ENCODE measurements at regions not wholly inside any gene's neighbourhood (a gene's known extent, or its start where the extent isn't known, plus 50 kb on each side); places are given as distances from the start of the nearest gene placed in this dataset.

DNA sequence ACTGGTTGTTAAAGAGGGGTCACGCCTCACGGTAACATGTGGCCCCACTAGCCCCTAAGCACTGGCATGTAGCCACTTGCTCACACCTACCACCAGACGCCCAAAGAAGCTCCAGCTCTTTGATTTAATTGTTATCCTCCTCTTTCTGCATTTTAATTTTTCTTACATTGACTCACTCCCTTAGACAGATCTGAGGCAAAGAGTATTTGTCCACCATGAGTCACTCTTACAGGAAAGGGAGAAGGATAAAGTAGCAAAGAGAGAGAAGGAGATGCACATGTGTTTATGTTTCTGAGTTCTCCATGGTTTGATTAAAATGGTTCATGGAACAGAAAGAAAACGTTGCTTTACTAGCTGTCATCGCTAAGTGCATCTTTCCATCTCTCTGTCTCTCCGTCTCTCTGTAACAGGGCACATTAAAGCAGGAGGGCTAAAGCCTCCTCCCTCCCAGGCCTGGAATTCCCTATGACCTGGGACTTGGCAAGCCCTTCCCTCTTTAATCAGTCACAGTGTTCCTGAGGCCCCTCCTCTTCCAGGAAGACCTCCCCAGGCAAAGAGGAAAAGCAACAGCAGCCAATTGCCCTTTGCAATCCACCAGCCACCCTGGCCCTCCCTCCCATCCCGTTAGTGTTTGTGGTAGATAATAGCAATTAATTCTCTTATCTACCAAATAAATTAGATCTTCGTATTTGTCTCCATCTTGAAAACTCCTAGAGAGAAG, 112.8 kb upstream of the TSHZ2 start:
- no peak for DNase-seq

DNA sequence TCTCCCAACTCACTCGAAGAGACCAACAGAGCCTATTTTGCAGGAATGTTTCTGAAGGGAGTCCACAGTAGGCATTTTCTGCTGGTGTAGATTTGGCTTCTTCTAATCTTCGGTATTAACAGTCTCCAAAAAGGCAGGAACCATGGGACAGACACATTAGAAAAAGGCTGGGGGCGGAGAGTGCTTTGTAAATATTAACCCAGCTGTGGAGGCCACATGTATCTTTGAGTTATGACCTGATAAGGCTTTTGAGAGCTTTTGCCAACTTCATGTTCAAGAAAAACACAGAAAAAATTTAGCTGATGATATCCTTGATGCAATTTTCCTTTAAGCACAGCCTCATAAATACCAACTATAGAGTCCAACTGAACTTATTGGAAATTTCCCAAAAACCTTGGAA, 119.4 kb upstream of the TSHZ2 start:
- no peak for DNase-seq

DNA sequence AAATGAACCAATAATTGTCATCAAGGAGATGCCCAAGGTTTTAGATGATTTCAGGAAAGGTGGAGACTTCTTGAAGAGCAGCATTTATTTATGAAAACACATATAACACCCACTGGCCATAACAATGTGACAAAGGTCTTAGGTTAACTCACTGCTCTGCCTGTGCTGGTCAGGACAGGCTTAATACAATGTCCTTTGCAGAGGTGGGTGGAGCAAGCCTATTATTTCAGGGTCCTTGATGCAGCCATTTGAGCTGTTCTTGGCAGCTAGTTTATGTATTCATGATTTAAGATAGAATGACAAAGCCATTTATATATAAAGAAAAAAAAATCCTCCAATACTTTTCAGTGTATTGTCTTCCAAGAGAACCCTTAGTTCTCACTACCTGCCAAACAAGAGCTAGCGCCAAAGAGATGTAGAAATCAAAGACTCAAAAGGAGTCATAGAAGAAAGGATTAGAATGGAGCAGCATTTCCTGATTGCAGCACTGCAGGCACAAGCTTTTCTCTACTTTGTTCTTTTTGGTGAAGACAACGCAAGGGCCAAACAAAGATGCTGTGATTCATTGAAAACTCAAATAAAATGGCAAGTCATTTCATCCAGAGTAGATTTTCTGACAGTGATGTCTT, 124.3 kb upstream of the TSHZ2 start:
- DNase-seq: no peak

DNA sequence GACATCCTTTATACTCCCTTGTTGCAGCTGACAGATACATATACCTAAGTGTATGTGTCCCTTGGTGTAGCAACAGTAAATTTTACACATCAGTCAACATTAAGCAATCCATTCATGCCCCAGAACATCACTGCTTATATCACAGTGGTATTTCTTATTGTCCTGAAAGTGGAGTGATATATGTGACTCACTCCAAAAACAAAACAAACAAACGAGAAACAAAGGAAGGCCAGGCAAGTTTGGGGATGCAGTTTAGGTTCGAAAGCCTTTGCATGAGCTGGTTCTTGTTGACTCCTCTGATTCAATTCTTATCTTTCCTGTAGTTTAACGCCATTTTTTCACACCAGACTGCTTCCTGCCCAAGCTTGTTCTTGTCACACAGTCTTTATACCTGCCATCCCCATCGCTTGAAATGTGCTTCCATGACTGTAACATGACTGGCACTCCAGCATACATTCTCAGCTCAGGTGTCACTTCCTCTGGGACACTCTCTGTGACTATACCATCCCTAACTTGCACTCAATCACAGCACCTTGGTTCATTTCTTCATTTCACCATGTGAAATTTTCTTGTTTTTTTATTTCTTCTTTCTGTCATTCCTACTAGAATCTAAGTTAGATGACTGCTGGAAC, 125.0 kb upstream of the TSHZ2 start:
- no peak for DNase-seq

DNA sequence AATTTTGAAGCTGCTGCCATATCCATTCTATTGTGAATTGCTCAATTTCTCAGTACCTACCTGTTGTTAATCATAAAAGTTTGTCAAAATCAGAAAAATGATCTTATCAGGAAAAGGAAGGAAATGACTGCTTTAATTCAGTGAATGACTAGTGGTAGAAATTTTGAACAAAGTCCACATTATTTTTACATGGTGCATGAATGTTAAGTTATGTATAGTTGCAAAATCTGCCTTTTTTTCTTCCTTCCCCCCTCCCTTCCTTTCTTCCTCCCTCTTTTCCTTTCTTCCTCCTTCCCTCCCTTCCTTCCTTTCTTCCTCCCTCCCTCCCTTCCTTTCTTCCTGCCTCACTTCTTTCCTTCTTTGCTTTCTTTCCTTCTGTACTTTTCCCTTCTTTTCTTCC, 127.1 kb upstream of the TSHZ2 start:
- no peak for DNase-seq

DNA sequence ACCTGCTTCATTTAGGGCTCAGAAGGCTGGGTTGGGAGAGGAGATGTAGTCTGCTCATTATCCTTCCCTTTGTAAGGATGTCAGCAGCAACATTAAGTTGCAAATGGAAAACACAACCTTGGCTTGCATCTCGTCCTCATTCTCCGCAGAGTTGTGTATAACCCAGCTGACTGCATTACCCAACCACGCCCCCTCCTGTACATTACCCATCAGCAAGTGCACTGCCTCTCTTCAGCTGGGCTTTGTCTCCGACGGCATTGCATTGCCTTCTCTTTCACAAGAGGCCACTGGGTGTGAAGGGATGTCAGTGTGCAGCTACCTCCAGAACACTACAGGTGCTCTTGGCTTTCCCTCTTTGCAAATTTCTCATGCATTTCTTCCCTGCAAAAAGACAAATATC, 128.7 kb upstream of the TSHZ2 start:
- no peak for DNase-seq

DNA sequence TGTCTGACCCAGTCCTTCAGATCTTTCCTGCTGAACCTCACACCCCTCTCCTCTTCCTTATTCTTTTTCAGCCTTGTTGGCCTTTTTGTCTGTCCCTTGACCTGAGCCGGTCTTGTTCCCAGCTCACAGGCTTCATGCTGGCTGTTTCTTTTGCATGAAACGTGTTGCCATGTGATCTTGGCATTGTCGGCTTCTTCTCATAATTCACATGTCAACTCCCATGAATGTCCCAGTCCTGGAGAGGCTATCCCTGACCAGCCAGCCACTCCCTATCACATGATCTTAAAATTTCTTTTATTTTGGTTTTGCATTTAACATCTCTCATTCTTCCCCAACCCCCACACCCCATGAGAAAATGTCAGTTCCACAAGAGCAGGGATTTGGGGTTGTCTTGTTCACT, 131.2 kb upstream of the TSHZ2 start:
- DNase-seq: no peak

DNA sequence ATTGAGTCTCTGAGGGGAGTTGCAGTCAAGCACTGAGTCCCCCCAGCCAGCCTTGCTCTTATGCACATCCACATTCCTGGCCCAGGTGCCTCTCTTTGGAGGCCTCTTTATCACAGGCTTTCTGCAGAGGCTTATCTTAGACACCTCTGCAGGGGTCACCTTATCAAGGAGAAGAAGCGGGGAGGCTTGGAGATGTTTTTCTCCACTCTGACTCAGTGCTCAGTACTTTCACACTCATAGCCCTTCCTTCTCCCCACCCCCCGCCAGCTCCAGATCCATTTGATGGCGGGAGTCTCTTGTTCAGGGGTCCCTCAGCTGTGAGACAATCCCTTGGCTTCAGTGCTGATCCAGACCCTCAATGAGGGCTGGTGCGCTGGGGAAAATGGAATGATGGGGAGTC, 132.1 kb upstream of the TSHZ2 start:
- no peak for DNase-seq

DNA sequence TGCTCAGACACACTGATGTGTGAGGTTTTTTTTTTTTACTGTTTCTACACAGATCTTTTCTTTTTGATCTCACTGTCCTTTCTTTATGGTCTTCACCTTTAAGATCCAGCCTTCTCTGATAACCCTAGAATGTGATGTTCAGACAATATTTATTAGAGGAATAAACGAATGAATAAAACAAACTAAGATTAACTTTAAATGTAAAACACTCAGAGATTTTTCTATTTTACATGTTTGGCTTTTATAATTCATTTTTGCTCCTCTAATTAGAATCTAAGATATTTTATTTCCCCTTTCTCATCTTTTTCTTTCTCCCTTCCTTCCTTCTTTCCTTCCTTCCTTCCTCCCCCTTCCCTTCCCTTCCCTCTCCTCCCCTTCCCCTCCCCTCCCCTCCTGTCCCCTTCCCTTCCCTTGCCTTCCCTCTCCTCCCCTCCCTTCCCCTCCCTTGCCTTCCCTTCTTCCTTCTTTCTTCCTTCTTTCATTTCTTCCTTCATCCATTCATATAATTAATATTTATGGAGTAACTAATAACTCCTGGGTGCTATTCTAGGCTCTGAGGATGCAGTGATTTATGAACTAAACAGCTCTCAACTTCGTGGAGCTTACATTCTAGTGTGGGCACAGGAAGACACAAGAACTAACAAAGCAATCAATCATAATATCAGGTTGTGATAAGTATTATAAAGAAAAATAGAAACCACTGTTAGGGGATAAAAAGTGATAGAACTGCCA, 133.5 kb upstream of the TSHZ2 start:
- DNase-seq: no peak

DNA sequence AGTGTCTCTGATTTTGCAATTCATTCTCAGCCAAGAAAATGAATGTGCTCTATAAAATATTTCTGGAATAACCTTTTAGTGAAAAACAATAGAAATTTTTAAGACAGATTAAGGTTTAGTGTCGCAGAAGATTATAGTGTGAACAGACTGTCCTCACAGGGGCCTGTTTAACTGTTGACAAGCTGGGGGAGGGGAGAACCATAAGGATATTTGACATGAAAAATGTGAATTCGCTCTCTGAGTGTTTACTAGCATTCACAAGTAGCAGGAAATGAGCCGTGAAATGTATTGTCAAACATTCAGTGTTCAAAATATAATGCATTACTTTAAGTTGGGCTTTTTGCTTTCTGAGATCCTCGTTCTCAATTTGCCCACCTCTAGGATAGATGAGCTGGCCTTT, 134.8 kb upstream of the TSHZ2 start:
- no peak for DNase-seq

DNA sequence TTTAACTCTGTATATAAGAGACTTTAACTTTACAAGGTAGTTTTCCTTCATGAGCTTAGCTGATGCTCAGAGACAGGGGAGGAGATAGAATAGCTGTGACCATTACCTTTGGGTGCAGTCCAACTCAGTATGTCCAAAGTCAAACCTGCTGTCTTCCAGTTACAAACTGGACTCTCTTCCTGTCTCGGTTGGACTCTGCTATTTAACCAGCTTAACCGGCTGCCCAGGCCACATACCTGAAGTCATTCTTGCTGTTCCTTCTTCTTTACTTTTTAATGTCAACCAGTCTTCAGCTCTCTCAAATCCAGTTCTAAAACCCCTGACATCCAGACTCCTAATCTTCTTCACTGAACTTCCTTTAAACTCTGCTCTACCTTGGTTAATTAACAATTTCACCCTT, 138.3 kb upstream of the TSHZ2 start:
- DNase-seq: no peak

DNA sequence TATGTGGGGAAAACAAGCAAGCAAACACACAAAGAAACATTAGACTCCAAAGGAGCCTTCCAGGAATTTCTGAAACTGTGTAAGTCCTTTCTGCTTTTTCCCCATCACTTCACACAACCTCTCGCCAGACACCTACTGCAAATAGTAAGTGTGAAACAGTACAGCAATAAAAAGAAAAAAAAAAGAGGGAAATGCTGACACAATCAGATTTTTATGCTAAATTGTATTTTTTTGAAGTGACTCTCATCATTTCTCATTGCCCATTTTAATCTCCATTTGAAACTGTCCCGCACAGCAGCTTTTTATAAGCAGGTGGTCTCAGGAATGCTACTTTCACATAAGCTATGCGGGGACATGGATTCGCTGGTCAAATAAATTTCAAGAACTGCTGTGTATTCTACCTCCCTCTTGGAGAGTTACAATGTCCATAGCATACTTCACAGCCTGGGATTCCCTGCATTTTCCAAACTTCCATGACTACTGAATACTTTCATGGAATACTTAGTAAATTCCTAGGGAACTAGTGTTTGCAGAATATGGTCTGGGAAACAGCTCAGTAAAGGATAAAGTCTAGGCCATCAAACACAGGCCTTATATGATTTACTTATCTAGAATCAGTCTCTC, 139.9 kb upstream of the TSHZ2 start:
- DNase-seq: no peak

DNA sequence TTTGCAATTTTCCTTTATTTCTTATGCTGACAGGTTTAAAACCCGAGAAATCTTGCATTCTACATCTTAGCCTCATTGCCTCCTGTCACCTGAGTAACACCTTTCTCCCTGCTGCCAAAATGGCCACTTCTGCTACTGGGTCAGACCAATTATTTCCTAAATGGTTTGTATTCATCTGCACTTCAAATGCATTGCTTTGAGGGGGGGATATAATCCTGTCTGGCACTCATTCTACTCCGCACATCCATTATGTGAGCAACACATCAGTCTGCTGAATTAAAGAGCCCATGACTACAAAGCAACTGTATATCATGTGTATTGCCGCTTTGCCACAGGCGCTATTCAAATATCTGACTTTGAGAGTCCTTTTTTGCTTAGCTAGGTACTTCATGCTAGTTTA, 141.6 kb upstream of the TSHZ2 start:
- no peak for DNase-seq

DNA sequence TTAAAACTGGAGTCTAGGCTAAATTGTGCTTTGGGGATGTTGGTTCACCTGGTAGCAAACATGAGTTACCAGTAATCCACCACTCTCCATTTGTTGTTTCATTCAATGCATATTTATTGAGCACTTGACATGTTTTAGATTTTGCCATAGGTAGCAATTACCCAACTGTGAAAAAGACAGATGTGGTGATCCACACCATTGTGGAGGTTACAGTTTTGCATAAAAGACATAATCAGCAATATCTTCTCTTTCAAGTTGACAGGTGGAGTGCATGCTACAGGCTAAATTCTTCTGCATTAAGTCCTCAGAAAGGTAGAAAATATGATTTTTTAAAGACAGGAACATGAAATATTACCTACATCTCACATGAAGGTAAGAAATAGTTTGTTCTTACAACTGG, 143.0 kb upstream of the TSHZ2 start:
- no peak for DNase-seq

DNA sequence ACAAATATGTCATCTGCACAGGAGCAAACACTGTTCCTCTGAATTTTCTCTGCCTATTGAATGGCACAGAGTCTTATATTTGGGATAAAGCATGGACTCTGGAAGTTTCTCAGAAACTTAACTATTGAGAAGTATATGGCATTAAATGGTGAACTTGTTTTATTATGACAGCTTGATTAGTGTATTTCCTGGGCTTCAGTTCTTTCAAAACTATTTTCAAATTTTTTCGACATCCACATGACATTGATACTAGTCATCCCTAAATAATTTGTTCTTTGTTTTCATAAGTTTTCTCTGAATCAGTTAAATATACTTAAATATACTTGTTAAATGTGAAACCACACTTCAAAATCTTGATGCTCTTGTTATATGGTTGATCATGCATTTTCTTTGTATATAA, 144.0 kb upstream of the TSHZ2 start:
- DNase-seq: no peak

DNA sequence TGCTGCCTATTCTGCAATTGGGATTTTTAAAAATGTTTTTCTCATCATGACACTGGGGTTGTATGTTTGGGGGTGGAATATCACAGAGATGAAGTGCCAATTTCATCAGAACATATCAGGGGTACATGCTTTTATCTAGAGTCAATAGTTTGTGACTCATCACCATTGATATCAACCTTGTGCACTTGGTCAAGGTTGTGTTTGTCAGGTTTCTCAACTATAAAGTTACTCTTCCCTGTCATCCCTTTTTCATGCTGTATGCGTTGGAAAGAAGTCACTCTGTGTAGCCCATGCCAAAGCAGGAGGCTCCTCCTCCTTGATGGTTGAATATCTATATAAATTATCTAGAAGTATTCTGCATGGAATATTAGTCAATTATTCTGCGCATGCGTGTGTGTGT, 145.4 kb upstream of the TSHZ2 start:
- no peak for DNase-seq

DNA sequence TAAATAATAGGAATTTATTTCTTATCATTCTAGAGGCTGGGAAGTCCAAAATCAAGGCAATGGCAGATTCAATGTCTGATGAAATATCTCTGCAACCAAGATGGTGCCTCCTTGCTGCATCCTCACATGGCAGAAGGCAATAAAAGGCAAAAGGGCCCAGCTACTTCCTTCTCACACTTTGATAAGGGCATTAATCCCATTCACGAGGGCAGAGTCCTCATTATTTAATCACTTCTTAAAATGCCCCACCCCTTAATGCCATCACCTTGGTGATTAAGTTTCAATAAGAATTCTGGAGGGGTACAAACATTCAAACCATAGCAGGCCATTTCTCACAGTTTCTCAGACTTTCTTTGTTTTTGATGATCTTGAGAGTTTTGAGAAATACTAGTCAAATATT, 145.8 kb upstream of the TSHZ2 start:
- no peak for DNase-seq

DNA sequence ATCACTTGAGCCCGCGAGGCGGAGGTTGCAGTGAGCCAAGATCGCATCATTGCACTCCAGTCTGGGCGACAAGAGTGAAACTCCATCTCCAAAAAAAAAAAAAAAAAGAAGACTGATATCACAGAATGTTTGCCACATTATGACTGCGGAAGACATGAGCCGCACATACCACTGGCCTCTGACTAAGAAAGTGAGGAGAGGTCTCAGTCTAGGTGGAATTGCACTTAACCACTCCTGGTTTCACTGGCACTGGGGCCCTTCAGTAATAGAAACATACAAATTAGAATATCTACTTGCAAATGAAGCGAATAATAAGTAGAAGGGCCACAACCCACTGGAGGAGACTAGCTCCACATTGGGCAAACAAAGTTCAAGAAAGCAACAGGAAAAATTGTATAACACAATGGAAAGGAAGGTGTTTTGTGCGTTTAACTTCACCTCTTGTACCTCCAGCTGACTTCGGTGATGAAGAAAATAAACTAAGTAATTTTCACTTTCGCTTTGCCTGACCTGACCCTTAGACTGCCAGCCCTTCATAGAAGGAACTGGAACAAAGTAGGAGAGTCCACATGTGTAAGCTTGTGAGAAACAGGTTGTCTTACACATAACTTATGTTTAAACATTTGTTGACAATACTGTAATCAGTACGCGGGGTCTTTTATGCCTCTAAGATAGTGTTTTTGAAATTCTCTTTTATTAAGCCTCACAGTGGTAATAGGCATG, 147.5 kb upstream of the TSHZ2 start:
- no peak for DNase-seq

DNA sequence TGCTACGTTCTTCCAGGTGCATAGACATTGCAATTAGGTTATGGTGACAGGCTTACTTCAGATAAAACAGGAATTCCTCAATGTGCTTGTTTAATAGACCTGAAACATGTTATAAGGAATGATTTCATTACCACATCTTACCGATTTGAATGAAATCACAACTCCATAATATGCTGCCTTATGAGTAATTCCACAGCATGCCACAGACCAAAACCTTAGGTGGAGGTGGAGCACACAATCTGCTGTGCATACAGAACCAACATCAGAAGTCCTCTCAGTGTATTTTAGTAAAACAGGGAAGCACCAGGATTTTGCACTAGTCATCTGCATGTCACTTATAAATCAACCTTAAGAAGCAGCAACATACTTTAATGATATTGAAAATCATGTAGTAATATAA, 148.9 kb upstream of the TSHZ2 start:
- no peak for DNase-seq

DNA sequence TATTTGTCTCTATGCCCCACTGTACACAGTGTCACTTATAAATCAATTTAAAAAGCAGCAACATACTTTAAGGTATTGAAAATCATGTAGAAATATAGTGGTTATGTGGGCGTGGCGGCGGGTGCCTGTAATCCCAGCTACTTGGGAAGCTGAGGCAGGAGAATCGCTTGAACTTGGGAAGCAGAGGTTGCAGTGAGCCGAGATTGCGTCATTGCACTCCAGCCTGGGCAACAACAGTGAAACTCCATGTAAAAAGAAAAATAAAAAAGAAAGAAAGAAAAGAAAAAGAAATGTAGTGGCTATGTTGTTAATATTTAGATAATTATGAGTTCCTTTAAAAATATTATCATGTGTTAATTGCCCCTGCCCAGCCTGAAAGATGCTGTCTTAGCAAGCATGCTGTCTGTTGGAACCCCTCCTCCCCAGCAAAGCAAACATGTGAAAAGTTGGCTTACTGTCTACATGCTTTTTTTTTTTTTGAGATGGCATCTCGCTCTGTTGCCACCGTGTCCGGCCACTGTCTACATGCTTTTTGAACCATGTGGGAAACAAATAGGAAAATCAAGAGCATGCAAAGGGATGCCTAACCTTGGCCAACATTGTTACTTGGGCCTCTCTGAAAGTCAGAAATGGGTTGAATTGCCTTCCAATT, 151.4 kb upstream of the TSHZ2 start:
- no peak for DNase-seq

DNA sequence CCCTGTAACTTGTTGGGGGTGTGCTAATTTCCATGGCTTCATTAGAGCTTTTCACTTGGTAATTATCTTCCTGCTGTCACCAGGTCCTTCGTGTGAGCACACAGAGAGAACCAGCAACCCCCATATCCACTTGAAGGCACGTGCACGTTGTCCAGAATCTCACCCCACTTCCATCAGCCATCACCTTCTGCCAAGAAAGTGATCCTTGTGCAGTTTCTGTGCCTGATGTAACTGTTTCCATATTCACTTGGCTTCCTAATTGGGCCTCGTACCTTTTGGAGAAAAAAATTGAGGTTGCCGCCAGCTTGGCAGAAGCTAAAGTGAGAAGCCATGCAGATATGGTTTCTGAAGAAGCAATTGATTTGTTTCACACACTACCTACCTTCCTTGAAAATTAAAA, 153.7 kb upstream of the TSHZ2 start:
- DNase-seq: no peak

DNA sequence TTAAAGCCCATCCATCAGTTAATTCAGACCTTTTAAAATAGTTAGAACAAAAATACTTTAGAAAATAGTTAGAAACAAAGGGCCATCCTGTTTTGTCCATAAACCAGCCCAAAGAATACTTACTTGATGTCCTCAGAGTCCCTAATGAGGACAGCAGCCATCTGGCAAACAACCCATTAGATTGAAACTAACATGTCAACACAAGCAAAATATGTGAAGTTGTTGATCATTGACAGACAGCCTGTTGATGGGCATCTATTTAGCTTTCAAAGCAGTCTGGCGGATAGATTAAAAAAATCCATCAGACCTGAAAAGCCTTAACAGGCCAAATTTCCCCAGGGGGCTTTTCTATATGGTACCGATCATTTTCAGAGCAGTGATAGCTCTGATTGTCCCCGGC, 154.2 kb upstream of the TSHZ2 start:
- DNase-seq: no peak
